ENCODE measurements at regions not wholly inside any gene's neighbourhood (a gene's known extent, or its start where the extent isn't known, plus 50 kb on each side); places are given as distances from the start of the nearest gene placed in this dataset.

- no peak for TF ChIP-seq CTCF (IDR thresholded peaks at IDR 0.05)
- TF ChIP-seq EP300 (IDR thresholded peaks at IDR 0.05), result no peak
These were observed 1610.4 kb upstream of the MIR17HG start for GRCh38 chr13:89737051-89737450.

All from ovary (tissue), 3 donors.